RCC 7860 (cell line): ENCODE measurements at regions not wholly inside any gene's neighbourhood (a gene's known extent, or its start where the extent isn't known, plus 50 kb on each side); places are given as distances from the start of the nearest gene placed in this dataset.
"Not testable (repeated sequence)": the region's sequence is repeated elsewhere in the genome, so short reads cannot be mapped to it uniquely, and the experiment has no call there.

Experiments
- DNase-seq: peaks from one replicate; pipeline ENCODE4 v3.0.0-alpha.2; 2015; ENCODE audit warnings: low spot score
- FAIRE-seq: peaks from 2 replicates; lab custom pipeline; 2012; peaks lifted over from hg19 to GRCh38; lab: Jason Lieb, UNC

DNA sequence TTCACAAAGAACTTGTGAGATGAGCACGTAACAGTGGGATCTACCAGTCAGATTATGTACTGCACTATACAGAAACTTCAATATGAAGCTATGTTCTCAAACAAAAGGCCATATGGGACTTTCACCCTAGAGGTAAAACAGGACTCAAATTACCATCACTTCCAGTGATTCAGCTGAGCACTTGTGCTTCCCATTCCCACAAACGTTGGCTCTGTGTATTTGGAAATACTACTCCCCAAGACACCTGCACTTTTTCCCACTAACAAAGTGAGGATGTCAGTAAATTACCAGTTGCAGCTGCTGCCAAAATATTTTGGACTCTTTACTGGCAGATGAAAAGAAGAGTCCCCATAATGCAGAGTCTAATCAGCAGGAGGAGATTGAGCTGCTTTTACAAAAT, 1570.1 kb downstream of the SI start:
- DNase-seq, result no peak
- no peak for FAIRE-seq

- FAIRE-seq (no peak), DNase-seq (no peak)
These were observed 1573.3 kb downstream of the SI start for GRCh38 chr3:163504974-163505373.

DNA sequence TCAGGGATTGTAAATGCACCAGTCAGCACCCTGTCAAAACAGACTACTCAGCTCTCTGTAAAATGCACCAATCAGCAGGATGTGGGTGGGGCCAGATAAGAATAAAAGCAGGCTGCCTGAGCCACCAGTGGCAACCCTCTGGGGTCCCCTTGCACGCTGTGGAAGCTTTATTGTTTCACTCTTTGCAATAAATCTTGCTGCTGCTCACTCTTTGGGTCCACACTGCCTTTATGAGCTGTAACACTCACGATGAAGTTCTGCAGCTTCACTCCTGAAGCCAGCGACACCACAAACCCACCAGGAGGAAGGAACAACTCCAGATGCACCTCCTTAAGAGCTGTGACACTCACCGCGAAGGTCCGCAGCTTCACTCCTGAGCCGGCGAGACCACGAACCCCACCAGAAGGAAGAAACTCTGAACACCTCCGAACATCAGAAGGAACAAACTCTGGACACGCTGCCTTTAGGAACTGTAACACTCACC, 1578.5 kb downstream of the SI start:
- DNase-seq, FAIRE-seq: not testable (repeated sequence)

GRCh38 chr3:163498842-163499735, 1579.2 kb downstream of the SI start:
- DNase-seq, FAIRE-seq: not testable (repeated sequence)

- FAIRE-seq (no peak), DNase-seq (no peak)
These were observed 1586.6 kb downstream of the SI start for GRCh38 chr3:163491714-163492113.

DNA sequence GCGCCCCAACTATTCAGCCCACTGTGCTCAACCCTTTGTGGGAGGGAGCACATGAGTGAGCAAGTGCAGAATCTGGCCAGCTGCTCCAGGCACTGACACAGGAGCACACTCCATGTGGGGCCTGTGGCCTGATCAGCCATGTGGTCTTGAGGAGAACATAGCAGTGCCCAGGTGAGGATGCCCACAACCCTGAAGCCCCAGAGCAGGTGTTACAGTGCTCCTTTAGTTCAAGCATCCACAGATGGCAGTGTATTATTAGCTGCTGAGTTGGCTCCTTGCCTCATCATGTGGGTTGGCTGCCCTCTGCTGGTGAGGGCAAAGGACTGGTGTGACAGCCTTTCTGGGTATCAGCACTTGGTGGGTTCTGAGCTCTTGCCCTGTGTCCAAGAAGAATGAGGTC, 1588.2 kb downstream of the SI start:
- DNase-seq (peak; percentile 14), FAIRE-seq (no peak)

DNA sequence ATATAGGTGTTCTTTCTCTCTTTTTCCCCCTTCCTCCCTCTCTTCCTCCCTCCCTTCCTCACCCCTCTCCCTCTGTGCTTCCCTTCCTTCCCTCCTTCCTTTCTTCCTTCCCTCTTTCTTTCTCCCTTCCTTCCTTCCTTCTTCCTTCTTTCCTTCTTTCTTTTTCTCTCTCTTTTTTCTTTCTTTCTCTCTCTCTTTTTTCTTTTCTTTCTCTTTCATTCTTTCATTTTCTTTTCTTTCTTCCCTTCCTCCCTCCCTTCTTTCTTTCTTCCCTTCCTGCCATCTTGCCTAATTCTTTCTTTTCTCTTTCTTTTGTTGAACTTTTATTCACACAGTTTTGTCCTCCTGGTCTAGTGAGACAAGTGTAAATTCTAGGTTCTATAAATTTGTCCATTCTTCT, 1595.6 kb downstream of the SI start:
- FAIRE-seq (no peak), DNase-seq (no peak)

DNA sequence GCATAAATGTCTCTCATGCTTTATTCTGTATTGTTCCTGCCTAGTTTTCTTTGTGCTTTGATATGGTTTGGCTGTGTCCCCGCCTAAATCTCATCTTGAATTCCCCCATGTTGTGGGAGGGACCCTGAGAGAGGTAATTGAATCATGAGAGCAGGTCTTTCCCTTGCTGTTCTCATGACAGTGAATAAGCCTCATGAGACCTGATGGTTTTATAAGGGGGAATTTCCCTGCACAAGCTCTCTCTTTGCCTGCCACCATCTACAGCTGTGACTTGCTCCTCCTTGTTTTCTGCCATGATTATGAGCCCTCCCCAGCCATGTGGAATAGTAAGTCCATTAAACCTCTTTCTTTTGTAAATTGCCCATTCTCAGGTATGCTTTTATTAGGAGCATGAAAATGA, 1596.6 kb downstream of the SI start:
- FAIRE-seq (no peak), DNase-seq (no peak)

GRCh38 chr3:163476179-163476578, 1602.1 kb downstream of the SI start:
- no peak for DNase-seq
- peak; percentile 2 for FAIRE-seq

DNA sequence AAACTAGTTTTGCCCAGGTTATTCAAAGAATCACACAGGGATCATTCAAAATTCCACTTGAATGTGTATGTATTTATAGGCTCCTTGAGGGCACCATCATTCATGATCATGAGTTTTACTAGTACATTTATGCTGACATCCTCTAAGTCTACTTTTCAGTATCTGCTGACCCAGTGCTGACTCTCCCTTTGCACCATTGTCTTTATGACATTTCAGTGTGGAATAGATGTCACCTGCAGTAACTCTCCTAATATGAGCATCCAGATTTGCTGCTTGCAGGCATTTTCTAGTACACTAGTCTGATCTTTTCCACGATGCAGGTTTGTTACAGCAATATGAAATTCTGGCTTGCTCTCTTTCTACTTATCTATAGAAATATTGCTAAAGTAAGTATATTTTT, 1603.5 kb downstream of the SI start:
- no peak for FAIRE-seq
- no peak for DNase-seq

DNA sequence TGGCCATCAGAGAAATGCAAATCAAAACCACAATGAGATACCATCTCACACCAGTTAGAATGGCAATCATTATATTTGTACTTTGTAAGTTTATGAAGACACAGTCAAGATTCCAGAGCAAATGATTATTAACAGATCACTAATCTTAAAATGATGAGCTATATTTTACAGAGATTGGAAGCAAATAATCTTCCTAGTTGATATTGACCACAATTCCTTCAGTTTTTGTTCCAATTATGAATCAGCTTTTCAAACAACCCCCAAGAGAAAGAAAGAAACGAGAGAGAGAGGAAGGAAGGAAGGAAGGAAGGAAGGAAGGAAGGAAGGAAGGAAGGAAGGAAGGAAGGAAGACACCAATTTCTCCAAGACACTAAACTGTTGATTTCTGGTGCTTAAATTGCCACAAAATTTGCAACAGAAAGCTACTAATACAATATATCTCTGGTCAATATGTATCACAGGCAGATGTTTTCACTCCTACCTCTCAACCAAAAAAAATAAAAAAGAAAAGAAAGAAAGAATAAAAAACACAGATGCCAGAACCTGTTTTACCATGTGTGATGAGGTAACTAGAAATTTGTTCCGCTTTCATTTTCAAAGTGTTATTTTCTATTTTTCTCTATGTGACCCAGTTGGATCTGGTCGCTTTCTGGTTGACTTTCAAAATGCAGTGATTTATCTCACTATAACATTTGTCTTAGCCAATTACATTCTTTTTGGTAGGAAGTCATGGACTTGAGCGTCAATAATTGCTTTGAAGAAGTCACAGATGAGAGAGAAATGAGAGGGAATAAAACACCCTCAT, 1609.6 kb downstream of the SI start:
- no peak for DNase-seq
- no peak for FAIRE-seq

GRCh38 chr3:163462446-163462845, 1615.8 kb downstream of the SI start:
- FAIRE-seq (no peak), DNase-seq (no peak)

- FAIRE-seq (no peak), DNase-seq (no peak)
These were observed 1627.6 kb downstream of the SI start for GRCh38 chr3:163450698-163451097.

DNA sequence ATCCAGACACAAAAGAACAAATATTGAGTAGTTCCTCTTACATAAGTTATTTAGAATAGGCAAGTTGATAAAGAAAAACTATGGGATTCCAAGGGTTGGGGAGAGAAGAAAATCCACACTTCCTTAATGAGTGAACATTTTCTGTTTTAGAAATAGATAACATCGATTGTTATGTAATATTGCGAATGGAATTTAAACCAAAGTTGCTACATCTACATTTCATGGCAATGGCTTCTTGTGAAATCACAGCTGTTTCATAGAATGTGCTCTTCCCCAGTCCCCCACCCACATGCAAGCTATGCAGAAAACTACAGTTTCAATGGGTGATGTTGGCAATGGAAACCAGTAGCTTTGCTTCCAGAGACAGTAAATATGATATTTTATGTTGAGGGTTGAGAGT, 1639.5 kb downstream of the SI start:
- DNase-seq, result no peak
- FAIRE-seq, result no peak

GRCh38 chr3:163422671-163423070, 1655.6 kb downstream of the SI start:
- FAIRE-seq, result no peak
- no peak for DNase-seq

DNA sequence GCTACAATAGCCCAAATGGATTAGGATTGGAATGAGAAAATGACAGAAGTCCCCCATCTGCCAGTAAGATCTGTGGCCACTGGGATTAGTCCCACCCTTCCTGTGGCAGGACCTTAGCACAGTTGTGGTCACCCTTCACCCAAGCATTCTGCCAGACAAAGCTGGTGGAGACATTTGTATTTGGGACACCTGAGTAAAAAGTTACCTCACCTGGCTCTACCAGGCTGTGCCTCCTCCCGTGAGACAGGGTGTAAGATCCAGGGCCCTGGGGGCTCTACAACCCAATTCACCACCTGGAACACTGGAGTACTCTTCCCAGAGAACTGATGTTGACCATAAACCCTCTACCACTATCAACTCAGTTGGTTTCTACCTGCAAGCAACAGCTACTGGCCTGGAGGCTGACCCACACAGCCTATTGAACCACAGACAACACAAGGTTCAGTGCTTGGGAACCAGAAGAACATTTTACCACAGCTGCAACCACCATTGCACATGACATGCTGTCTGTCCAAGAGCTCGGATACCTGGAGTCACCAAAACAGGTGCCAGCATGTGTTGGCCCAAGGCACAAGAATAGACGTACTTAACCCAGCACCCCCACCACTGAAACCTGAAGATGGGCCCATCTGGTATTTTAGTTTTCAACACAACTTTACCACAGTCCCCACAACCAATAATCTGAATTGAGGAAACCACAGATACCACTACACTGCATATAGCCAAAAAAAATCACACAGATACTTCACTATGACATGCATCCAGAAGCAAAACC, 1686.7 kb downstream of the SI start:
- DNase-seq (no peak), FAIRE-seq (no peak)

DNA sequence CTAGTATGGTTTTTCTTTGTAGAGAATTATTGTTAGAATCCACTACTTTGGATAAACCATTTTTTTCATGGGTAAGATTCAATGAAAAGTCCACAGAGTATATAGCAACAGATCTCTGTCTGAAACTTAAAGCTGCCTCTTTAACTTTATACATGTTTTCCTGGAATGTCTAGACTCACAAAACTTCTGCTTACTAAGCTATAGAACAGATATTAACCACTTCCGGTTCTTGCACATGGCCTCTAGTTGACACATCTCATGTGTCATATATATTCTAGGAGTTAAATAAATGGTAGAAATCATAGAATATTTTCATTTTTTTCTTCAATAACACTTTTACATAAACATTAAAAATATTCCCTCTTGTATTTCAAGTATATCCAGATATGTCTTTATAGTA, 1693.9 kb downstream of the SI start:
- DNase-seq, result no peak
- no peak for FAIRE-seq

GRCh38 chr3:163382183-163382582, 1696.1 kb downstream of the SI start:
- FAIRE-seq (no peak), DNase-seq (no peak)

DNA sequence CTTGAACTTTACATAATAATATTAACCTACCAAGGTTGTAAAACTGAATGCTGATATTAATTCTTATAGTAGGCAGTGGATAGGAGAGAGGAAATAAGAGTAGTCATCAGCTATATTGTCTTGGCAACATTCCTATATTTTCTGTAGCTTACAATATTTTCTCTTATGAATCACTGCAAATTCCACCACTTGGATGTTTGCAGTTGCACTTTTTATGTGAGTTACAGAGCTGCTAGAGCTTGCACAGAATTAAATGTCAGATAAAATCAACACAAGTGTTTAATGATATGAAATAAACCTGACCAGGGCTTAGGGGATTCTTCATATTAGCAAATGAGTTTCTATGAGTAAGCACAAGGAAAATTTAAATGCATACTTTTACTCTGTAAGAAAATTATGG, 1710.1 kb downstream of the SI start:
- DNase-seq, result no peak
- FAIRE-seq, result no peak

DNA sequence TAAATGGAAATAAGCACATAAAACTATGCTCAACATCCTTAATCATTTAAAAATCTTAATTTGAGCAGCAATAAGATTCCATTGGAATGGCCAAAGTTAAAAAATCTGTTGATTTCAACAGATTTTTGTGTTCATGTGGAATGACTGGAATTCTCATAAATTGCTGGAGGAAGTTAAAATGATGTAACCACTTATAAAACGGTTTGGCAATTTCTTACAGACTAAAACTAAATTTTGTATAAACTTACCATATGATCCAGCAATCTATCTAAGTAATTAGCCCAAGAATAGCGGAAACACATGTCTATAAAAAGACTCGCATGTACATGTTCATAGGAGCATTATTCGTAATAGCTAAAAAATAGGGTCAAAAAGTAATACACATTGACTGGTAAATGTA, 1713.6 kb downstream of the SI start:
- FAIRE-seq, result no peak
- DNase-seq, result no peak

- no peak for FAIRE-seq
- no peak for DNase-seq
These were observed 1716.1 kb downstream of the SI start for GRCh38 chr3:163362151-163362550.
